HG02571 (cell line): ENCODE measurements at regions not wholly inside any gene's neighbourhood (a gene's known extent, or its start where the extent isn't known, plus 50 kb on each side); places are given as distances from the start of the nearest gene placed in this dataset.
A peak's percentile ranks its signal among the peaks of the same experiment; 100 is the strongest.

Experiments used
- ATAC-seq: cut with Tn5 transposase; IDR thresholded peaks from one replicate; pipeline ENCODE4 v1.9.1; 2021; ENCODE audit warnings: mild to moderate bottlenecking, moderate library complexity; ENCODE audit not compliant: unreplicated experiment

DNA sequence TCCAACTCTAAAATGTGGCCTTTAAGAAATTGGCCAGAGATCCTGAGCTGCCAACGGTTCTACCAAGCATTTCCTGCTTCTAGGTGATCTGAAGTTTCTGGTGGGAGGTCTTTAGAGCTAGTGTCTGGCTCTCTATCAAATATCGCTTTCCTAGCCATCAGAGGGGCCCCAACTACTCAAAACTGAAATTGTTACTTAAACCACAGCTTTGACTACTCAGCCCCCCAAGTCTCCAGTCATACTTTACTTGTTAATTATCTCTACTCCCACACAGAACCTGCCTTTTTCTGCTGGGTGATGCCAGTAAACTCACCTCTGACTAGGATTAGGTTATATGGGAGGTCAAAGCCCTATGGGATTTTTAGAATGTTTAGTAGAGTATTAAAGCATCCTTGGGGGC lies 95.1 kb downstream of the FASLG start:
- ATAC-seq = no peak

DNA sequence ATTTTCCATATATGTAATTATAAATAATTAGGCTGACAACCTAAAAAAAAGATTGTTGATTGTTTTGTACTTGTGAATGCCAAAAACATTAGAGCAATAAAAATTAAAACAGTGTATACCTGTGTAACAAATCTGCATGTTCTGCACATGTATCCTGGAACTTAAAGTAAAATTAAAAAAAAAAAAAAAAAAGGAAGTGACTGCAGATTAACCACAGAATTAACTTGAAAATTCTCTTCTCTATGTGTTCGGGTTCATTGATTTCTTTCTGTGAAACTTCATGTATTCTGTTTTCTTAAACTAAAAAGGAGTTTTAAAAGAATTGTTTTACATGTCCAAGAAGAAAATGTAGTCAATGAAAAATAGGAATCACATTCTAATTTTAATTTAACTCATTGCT lies 95.7 kb downstream of the FASLG start:
- ATAC-seq = no peak

DNA sequence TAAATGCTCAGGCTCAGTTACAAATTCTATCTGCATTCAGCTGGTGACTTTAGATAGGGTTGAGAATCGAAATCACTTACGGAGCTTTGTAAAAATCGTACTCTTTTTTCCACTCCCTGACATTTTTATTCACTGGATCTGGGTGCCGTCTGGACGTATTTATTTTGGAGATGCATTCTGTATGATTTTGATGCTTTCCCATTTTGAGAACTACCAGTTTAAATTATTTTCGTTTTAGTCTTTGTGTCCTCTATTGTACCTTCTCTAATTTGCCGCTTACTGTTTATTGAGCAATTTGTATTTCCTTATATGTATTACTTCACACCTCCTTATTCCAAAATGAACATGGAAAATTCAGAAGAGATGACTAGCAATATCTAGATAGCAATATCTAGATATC lies 96.2 kb downstream of the FASLG start:
- no peak for ATAC-seq

DNA sequence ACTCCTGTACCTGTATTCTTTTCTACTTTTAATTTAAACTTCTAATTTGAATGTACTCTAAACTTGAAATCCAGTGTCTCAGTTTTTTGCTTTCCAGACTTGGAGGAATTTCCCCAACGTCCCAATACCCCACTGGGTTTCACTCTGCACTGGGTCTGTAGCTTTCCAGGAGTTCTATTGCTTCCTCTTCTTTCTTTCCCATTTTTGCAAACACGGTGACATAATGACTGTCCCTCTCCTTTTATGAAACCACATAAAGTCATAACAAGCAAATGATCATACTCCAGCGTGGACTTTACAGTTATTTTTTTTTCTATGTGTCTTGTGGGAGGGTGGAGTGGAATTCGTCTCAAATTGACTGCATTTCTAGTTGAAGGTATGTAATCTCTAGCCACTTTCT lies 97.1 kb downstream of the FASLG start:
- ATAC-seq = no peak

DNA sequence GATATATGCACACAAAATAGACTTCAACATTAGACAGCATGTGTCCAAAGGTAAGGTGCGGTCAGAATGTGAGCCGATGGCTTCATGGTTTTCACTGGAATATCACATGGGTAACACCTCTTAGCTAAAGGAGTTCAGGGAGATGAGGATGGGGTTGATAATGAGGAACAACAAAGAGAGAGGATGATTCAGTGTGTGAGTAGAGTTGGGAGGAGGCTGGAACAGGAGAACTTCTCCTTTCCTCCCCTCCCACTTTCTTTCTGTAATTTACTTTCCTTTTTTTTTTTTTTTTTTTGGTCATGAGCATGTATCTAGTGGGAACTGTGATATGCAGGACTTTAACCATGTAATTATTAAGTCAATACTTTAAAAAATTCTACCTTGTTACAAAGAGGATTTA lies 99.4 kb downstream of the FASLG start:
- no peak for ATAC-seq

DNA sequence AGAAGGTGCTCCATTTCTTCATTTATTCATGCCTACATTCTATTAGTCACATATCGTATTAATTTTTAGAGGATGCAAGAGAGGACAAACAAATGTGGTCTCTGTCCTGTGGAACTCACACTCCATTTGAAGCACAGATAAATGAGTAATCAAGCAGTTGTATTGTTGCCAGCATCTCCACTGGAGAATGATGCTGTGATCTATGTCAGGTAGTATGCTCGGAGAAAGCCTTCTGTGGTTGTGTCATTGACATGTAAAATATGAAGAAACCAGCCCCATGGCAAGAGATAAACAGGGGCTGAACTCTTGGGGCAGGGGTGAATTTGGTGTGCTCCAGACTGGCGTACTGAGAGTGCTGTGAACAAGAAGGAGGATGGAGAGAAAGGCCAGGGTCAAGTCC lies 101.2 kb downstream of the FASLG start:
- no peak for ATAC-seq

DNA sequence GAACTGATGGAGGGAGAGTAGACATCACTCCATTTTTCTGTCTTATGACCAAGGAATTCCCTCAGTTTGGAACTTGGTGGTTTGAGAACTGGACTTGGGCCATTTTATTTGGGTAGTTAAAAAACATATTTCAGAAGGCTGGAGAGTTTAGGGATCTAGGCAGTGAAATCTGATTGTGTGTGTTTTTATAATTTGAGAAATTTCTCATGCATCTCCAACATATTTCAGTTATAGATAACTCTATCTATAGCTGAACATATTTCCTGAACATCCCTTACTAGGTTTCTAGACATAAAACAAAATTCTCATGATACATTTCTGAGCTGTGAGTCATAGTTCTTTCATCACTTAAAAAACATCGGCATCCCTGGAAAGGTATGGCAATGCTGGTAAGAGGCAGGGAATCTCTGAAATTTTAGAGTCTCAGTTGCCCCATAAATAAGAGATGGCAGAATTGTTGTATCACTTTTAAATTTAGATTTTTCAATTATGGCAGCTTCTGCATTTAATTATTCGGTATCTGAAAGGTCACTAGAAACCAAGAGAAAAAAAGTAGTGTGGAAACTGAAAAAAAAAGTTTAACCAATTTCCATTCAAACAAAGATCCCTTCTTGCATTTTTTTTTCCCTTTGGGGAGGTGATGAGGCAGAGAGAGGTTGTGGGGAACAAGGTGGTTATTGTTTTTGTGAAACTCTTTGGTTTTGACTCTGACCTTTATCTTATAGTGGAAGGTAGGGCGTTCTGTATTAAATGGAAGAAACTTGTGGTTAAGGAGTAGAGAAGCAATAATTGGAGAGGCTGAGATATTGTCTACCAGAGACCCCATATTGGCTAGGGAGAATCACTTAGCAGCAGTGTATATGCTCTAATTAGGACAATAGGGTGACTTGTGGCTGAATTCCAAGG lies 102.9 kb downstream of the FASLG start:
- ATAC-seq = no peak

DNA sequence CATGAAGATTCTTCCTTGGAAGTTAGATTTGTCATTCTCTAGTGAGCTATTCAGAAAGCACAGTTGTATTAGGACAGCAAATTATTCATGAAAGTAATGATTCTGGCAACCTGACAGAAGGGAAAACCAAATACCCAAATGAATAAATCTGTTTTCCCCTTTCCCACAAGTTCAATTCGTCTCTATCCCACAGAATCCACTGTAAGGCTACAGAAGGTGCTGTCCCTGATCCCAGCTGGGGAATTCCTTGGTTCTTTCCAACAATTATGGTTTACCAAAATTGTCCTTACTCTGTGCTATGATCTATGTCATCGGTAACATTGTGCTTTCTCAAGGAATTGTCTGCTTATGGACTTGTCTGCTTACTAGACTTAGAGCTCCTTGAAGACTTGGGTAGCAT lies 104.2 kb downstream of the FASLG start:
- no peak for ATAC-seq

DNA sequence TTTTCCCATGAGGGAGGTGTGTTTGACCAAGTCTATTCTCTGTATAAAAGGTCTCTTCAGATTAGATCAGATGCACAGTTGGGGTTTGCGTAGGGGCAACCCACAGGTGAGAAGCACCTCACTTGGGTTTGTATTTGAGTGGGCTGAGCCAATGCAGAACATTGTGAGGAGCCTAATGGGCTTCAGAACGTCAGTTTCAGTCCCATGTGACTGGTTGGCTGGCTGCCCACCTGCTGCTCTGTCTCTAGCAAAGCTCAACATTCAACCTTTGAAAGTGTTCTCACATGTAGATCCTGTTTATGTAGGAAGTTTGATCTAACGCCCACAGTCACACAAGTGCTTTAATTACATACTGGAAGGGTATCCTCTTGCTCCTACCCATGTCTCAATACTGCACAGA lies 105.5 kb downstream of the FASLG start:
- ATAC-seq = no peak

DNA sequence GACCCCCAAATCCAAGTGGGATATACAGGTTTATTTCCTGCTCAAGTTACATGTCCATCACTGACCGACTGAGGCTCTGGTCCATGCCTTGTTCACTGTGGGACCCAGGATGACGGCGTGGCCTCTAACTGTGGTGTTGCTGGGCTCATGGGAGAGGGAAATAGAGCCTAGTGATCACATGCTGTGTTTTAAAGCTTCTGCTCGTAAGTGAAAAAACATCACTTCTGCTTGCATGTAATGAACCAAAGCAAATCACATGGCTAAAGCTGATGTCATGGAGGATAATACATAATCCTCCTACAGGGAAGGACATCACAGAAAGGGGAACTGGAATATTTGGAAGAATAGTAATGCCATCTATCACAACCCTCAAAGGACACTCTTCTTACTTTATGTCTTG lies 107.6 kb downstream of the FASLG start:
- ATAC-seq = no peak

DNA sequence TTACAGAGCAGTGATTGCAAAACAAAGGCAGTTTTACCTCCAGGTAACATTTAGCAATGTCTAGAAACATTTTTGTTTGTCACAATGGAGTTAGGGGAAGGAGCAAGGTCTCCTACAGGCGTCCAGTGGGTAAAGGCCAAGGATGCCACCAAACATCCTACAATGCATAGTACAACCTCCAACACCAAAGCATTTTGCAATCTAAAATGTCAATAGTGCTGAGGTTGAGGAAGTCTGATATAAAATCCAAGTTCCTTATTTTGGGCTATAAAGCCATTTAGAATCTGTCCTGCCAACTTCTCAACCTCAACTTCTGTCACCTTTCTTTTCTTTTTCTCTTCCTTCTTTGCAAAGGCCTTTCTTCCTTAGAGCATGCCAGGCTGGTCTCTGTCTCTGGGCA lies 111.2 kb downstream of the FASLG start:
- ATAC-seq = no peak

DNA sequence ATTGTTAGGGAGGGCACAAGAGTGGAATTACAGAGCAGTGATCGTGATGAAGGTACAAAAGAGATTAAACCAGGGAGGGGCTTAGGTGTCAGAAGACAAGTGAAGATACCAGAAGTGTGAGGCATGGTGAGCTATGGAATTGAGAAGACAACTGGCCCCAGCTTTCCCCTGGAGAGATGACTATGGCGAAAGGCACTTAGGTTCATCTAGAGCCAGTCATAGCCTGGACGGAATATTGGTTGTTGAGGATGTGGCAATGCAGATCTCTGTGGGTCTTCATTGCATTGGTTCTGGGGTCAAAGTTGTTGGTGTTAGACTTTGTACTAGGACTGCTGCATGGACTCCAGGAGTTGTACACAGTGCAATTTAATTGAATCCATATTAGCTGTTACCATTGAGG lies 115.7 kb downstream of the FASLG start:
- ATAC-seq = no peak

DNA sequence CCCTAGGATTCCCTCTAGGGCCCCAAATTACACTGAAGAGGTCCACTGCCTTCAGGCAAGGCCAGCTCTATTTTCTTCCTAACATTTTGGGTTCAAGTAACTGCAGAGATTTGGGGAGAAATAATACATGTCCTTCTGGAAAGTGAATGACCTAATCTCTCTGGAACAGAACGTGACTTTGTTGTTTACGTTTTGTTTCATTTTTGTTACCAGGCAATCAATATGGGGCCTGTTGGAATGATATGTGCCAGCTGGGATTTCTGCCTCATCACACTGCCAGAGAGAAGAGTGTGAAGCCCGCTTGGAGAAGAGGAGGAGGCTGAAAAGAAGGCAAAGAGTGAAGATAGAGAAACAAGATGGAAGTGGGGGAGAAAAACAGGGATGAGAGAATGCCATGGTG lies 116.7 kb downstream of the FASLG start:
- no peak for ATAC-seq

DNA sequence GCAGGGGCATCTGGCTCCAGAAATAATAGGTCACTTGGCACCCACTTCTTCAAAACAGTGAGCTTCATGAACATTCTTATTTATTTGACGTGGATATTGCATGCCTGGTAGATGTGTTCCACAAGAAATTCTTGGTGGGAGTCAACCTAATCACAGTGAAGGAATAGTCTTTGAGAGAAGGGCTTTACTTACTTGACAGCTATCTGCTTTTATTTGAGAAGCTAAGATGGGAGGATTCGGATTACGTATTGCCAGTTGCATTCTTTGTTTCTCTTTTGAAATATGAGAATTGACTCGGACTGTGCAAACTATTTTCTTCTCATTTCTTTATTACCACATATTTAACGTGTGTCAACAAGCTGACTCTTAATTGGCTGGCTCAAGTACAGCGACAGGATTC lies 117.2 kb downstream of the FASLG start:
- no peak for ATAC-seq

DNA sequence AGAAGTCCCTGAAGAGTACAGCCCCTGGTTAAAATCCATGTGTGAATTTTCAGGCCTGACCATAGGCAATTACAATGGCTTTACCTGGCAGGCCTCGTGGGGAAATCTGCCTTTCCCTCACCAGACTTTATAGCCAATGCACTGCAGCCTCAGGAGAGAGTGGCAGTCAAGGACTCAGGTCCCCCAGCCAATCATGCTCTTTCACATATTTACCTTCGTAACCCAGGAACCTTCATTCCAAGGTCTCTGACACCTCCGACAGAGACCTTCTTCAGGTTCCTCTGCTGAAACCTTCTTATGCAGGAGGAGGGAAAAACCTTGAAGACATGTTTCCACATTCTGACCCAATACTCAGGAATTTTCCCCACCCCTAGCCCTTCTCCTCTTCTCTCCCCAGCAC lies 118.9 kb downstream of the FASLG start:
- ATAC-seq = no peak

DNA sequence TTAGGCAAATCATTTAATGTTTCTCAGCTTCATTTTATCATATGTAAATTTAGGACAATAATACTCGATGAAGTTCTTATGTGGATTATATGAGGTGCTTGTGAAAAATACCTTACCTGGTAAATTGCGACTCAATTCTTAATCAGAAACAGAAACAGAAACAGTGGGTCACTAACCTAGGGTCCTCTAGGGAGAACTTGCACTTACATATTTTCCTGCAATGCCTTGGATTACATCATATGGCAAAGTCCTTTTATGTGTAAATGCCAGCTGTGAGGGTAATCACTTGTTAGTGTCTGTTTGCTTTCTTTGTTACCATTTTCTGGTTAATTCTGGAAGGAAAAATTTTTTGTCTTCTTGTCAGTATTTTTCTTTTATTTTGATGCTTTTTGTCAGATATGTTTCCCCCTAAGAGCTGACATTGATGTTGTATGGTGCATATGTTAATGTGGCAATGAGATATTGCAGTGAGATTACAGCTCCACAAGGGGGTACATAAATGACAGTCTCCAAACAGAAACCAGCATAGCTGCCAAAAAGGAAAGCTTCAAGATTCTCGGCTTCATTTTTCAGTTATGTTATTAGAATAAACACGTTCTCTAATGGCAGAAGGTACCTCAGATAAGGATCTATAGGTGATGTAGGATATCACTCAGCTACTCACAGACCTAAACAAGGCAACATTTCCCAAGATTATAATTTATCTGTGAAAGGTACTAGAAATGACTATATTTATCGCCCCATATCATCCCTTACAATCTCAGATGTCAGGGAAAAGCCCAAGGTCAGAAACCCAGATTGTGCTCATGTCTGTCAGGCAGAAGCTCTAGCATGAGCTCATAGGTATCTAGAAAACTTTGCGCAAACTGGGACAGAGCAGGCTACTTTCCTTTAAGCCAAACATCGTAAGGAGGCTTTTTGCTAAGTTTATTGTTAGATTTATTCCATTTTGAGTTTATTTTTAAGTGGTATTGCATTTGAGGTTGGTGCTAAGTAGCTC lies 119.9 kb downstream of the FASLG start:
- ATAC-seq = no peak

DNA sequence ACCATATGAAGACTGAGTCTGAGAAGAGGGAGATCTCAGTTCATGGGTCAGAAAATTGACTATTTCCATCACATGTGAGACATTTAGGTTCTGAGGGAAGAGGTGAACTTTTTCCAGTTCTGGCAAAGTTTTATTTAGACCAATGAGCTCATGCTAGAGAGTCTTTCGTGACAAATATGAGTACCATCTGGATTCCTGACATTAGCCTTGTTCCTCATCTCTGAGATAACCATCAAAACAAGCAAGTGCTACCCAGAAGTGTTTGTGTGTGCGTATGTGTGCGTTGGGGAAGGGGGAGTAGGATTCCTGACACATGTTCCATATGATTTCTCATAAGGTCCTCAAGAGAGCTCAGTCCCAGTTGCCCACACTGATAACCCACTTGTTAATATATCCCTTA lies 120.6 kb downstream of the FASLG start:
- ATAC-seq = no peak

DNA sequence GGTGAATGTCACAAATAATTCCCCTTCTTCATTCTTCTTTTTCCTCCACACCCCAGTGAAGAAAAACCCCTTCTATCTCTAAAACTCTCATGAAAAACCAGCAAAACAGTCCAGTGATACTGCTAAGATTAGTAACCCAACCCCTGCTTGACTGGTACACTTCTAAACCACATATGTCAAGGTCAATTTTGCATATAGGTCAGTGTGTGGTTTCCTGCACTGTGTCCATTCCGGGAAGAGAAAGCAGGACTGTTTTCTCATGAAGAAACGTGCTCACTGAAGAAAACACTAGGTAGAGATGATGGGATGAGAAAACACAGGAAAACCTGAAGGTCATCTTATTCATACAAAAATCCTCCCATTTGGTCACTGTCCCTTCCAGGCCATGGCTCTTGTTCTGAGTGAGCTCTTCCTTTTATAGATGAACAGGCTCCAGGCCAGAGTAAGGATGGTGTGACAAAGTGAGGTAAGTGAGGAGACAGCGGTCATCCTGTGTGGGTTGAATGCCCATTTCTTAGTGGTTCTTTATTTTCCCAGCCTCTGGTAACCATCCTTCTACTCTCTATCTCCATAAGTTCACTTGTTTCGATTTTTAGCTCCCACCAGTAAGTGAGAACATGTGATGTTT lies 122.7 kb downstream of the FASLG start:
- peak; percentile 91 for ATAC-seq

DNA sequence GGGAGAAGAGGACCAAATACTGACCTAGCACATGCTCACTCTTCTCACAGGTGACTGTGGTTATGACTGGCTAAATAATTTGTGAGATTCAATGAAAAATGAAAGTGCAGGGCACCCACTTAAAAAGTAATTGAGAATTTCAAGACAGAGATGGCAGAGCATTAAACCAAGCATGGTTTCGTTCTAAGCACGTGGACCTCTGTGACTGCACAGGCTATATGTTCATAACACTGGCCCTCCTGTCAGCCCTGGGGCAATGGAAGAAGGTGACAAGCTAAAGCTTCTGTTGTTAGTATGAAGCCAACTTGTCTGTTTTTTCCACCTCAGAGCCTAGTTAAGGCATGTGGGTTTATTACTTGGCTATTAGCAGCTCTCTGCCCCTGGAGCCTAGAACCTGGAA lies 130.9 kb downstream of the FASLG start:
- no peak for ATAC-seq

DNA sequence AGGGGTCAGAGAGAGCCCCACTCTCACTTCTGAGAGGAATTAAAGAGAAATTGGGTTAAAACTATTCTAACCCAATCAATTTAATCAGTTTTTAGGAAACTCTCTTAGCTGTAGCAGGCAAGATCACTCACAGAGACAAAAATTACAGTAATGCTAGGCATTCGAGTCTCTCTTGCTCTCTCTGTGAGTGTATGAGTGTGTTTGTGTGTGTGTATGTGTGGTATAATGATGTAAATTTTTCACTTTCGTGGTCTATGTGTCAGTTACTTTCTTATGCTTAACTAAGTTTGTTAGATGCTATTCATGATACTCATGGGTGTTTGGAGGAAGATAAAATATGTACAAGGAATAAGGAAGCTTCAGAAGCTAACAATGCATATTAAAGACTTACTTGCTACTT lies 131.3 kb downstream of the FASLG start:
- no peak for ATAC-seq

DNA sequence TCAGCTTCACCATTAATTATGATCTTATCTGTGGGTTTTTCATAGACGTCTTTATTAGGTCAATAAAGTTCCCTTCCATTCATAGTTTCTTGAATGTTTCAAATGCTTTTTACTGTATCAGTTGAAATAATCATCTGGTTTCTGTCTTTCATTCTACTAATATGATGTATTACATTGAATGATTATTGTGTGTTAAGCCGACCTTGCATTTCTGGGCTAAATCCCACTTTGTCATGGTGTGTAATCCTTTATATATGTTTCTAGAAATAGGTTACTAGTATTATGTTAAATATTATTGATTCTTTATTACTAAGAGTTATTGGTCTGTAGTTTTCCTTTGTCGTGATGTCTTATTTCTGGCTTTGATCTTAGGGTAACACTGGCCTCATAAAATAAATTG lies 134.9 kb downstream of the FASLG start:
- no peak for ATAC-seq
